ENCODE measurements at regions not wholly inside any gene's neighbourhood (a gene's known extent, or its start where the extent isn't known, plus 50 kb on each side); places are given as distances from the start of the nearest gene placed in this dataset.

DNA sequence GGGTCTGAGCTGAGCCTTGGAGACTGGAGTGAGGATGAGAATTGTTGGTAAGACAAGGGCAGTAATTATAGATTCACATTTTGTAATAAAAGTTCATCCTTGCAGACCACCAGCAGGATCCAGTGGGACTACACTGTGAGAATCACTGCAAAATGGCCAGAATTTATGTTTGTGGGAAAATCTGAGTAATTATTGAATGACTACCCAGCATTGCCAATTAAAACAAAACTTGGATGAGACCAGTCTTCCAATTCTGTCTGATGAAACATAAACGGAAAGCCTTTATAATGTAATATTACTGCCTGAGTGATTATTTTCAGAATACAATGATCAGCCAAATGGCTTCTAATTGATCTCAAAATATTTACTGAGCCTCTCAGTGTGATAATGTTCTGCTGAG is 323.3 kb upstream of the C2CD4B start:
- TF ChIP-seq, protein P1, sequence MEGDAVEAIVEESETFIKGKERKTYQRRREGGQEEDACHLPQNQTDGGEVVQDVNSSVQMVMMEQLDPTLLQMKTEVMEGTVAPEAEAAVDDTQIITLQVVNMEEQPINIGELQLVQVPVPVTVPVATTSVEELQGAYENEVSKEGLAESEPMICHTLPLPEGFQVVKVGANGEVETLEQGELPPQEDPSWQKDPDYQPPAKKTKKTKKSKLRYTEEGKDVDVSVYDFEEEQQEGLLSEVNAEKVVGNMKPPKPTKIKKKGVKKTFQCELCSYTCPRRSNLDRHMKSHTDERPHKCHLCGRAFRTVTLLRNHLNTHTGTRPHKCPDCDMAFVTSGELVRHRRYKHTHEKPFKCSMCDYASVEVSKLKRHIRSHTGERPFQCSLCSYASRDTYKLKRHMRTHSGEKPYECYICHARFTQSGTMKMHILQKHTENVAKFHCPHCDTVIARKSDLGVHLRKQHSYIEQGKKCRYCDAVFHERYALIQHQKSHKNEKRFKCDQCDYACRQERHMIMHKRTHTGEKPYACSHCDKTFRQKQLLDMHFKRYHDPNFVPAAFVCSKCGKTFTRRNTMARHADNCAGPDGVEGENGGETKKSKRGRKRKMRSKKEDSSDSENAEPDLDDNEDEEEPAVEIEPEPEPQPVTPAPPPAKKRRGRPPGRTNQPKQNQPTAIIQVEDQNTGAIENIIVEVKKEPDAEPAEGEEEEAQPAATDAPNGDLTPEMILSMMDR (IDR thresholded peaks at IDR 0.05; ENCODE audit: insufficient read depth, low read depth, low read length), result no peak
- TF ChIP-seq EZH2 (IDR thresholded peaks at IDR 0.05; ENCODE audit: insufficient read depth, low read length), result no peak
